Lung (tissue), 11 donors: ENCODE measurements at regions not wholly inside any gene's neighbourhood (a gene's known extent, or its start where the extent isn't known, plus 50 kb on each side); places are given as distances from the start of the nearest gene placed in this dataset.

Source experiments
- ATAC-seq: fragments of 200-7000 bp; cut with Tn5 transposase; one replicate; pipeline ENCODE4 v1.9.1; 2020; ENCODE audit warnings: moderate number of reproducible peaks; ENCODE audit not compliant: insufficient read depth, low FRiP score
- DNase-seq, 3 donors: peaks; one replicate each; pipeline ENCODE4 v3.0.0-alpha.2; 2013 to 2017
- H3K27ac ChIP-seq, 2 donors: one replicate each; pipeline ENCODE4 v1.5.1; 2013; ENCODE audit warnings: mild to moderate bottlenecking in 2 of 2, moderate library complexity in 2 of 2, control low read depth in 1 of 2, inconsistent platforms in 1 of 2, low read depth in 1 of 2, low read length in 1 of 2
- H3K27me3 ChIP-seq, 3 donors: one replicate each; pipeline ENCODE4 v1.5.1; 2013; ENCODE audit warnings: low read length in 2 of 3; ENCODE audit not compliant: control insufficient read depth in 3 of 3, insufficient read depth in 3 of 3
- H3K36me3 ChIP-seq, 4 donors: one replicate each; pipeline ENCODE4 v1.5.1; 2013; ENCODE audit warnings: low read length in 4 of 4, mild to moderate bottlenecking in 1 of 4, moderate library complexity in 1 of 4; ENCODE audit not compliant: control insufficient read depth in 4 of 4, insufficient read depth in 4 of 4
- H3K4me1 ChIP-seq, 5 donors: one replicate each; pipeline ENCODE4 v1.5.1; 2013; ENCODE audit warnings: low read length in 5 of 5, mild to moderate bottlenecking in 2 of 5, moderate library complexity in 1 of 5; ENCODE audit not compliant: control insufficient read depth in 5 of 5, insufficient read depth in 5 of 5
- H3K4me3 ChIP-seq: one replicate; pipeline ENCODE4 v1.5.1; 2013; ENCODE audit warnings: mild to moderate bottlenecking, control low read depth, moderate library complexity
- H3K9ac ChIP-seq, 2 donors: one replicate each; pipeline ENCODE4 v1.5.1; 2013; ENCODE audit warnings: low read length in 2 of 2, control low read depth in 1 of 2; ENCODE audit not compliant: insufficient read depth in 1 of 2
- H3K9me3 ChIP-seq, 4 donors: one replicate each; pipeline ENCODE4 v1.5.1; 2013; ENCODE audit warnings: low read length in 3 of 4, mild to moderate bottlenecking in 1 of 4, moderate library complexity in 1 of 4; ENCODE audit not compliant: control insufficient read depth in 4 of 4, insufficient read depth in 3 of 4
- CTCF ChIP-seq: IDR thresholded peaks from 2 replicates; pipeline ENCODE4 v1.5.1; 2012; ENCODE audit warnings: mild to moderate bottlenecking; ENCODE audit errors: control extremely low read depth, extremely low read depth
- WGBS, 2 donors: extraction: QIAGEN DNeasy Blood & Tissue Kit; methylation state at CpG; one replicate each; pipeline ENCODE4 v1.1.7; 2013; 5-methylcytosine and 5-hydroxymethylcytosine counted together
- donor health status: control.
- donor health status: control.
- donor health status: Bipolar disorder and iron deficiency.
- donor health status: healthy.
- donor health status: DM: yes; HTN: yes; CAD: no.

- H3K9me3 ChIP-seq = peaks cover 0 to 6% (median 2%) of the 10 kb centered on the region in 4 donors
- H3K4me1 ChIP-seq = no peaks in the 10 kb centered on the region
- ATAC-seq (no peak), DNase-seq (no peak)
- H3K36me3 ChIP-seq = no peaks in the 10 kb centered on the region
- no peak overlapping the region for H3K4me3 ChIP-seq
- no peaks in the 10 kb centered on the region for H3K27me3 ChIP-seq
- TF ChIP-seq CTCF = no peak
- 54 to 70% methylated on average over 3 of the region's 3 CpGs for WGBS, 2 donors
- H3K27ac ChIP-seq = no peak overlapping the region
- H3K9ac ChIP-seq = no peak overlapping the region
These were observed 933.9 kb downstream of the TRIB2 start for GRCh38 chr2:13650586-13651180.

DNA sequence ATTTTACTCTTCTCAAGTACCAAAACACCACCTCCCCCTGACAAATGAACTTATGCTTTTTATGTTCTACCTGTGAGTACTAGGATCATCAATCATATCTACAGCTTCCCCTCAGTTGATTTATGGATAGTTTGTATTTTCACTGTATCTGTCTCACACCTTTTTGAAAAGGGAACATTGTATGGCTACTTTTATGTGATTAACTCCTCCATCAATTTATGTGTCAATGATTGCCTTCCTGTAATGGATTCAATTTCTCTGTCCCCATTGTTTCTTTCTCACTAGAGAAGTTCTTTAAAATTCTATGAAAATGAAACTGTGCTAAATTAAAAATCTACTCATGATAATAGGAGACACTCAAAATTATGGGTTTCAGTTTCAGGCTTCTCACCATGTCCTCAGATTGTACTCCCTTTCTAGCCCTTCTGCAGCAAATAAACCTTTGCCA lies 935.0 kb downstream of the TRIB2 start:
- H3K4me1 ChIP-seq = no peaks in the 10 kb centered on the region
- ATAC-seq (no peak), DNase-seq (no peak)
- no peak overlapping the region for H3K9ac ChIP-seq
- no peak overlapping the region for H3K4me3 ChIP-seq
- H3K27ac ChIP-seq = no peak overlapping the region
- H3K27me3 ChIP-seq = no peaks in the 10 kb centered on the region
- H3K36me3 ChIP-seq = no peaks in the 10 kb centered on the region
- H3K9me3 ChIP-seq = peaks cover 0 to 6% (median 2%) of the 10 kb centered on the region in 4 donors
- no peak for TF ChIP-seq CTCF

- WGBS, 2 donors = 53 to 54% methylated on average over 2 of the region's 2 CpGs
- H3K4me1 ChIP-seq = no peaks in the 10 kb centered on the region
- no peak overlapping the region for H3K9ac ChIP-seq
- no peaks in the 10 kb centered on the region for H3K27me3 ChIP-seq
- DNase-seq (no peak), ATAC-seq (no peak)
- H3K9me3 ChIP-seq = peaks cover 0 to 6% (median 2%) of the 10 kb centered on the region in 4 donors
- no peak overlapping the region for H3K27ac ChIP-seq
- H3K36me3 ChIP-seq = no peaks in the 10 kb centered on the region
- TF ChIP-seq CTCF = no peak
- H3K4me3 ChIP-seq = no peak overlapping the region
These were observed 936.0 kb downstream of the TRIB2 start for GRCh38 chr2:13652531-13653313.
